LNCaP clone FGC (cell line): ENCODE measurements at regions not wholly inside any gene's neighbourhood (a gene's known extent, or its start where the extent isn't known, plus 50 kb on each side); places are given as distances from the start of the nearest gene placed in this dataset.

Source experiments
- DNase-seq: peaks from one replicate; pipeline ENCODE4 v3.0.0-alpha.2; 2011; ENCODE audit warnings: low read depth
- H3K4me3 ChIP-seq: 2 replicates; pipeline ENCODE4 v1.5.1; 2011; ENCODE audit warnings: mild to moderate bottlenecking, low read depth, low read length, control low read depth
- CTCF ChIP-seq: IDR thresholded peaks from 2 replicates; pipeline ENCODE4 v1.5.1; 2012; ENCODE audit warnings: mild to moderate bottlenecking; ENCODE audit not compliant: control insufficient read depth, insufficient read depth; ENCODE audit errors: extremely low read depth

- TF ChIP-seq CTCF, result no peak
- H3K4me3 ChIP-seq, result no peak overlapping the region
- no peak for DNase-seq
These were observed 233.7 kb downstream of the COG6 start for GRCh38 chr13:39888865-39889810.

- H3K4me3 ChIP-seq, result no peak overlapping the region
- TF ChIP-seq CTCF, result no peak
- DNase-seq, result peak; percentile 77
These were observed 235.1 kb downstream of the COG6 start for GRCh38 chr13:39890537-39890936.

- no peak overlapping the region for H3K4me3 ChIP-seq
- no peak for TF ChIP-seq CTCF
- DNase-seq, result no peak
These were observed 237.5 kb downstream of the COG6 start for GRCh38 chr13:39892721-39893685.

- DNase-seq, result no peak
- TF ChIP-seq CTCF, result no peak
- H3K4me3 ChIP-seq, result no peak overlapping the region
These were observed 238.3 kb downstream of the COG6 start for GRCh38 chr13:39893808-39894207.

GRCh38 chr13:39894586-39894985 is 239.1 kb downstream of the COG6 start:
- TF ChIP-seq CTCF, result no peak
- no peak overlapping the region for H3K4me3 ChIP-seq
- DNase-seq, result no peak

- no peak for TF ChIP-seq CTCF
These were observed 239.8 kb downstream of the COG6 start for GRCh38 chr13:39895254-39895653.

More at GRCh38 chr13:39895254-39895653, 239.8 kb downstream of the COG6 start:
- no peak for DNase-seq
- H3K4me3 ChIP-seq, result no peak overlapping the region
